ENCODE measurements at regions not wholly inside any gene's neighbourhood (a gene's known extent, or its start where the extent isn't known, plus 50 kb on each side); places are given as distances from the start of the nearest gene placed in this dataset.
"Not testable (repeated sequence)": the region's sequence is repeated elsewhere in the genome, so short reads cannot be mapped to it uniquely, and the experiment has no call there.

DNA sequence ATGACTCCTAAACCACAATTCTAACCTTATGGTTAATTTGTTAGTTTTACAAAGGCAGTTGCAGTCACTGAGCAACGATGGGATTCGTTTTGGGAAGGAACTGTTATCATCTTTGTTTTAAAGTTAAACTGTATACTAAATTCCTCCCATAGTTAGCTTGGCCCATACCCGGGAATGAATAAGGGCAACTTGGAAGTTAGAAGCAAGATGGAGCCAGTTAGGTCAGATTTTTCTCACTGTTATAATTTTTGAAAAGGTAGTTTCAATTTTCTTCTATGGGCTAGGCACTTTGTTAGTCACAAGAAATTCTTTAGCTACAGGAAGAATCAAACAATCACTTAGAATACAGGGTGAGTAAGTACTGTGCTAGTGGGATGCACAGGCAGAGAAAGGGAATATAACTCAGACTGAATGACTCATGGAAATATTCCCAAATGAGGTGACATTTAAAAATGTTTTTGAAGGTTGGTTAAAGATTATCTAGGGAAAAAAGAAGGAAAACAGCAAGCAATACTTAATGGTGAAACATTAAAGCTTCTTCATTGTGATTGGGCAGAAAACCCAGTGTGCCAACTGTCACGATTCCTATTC is 153.6 kb downstream of the MAGEB17 start:
- DNase-seq = no peak

DNA sequence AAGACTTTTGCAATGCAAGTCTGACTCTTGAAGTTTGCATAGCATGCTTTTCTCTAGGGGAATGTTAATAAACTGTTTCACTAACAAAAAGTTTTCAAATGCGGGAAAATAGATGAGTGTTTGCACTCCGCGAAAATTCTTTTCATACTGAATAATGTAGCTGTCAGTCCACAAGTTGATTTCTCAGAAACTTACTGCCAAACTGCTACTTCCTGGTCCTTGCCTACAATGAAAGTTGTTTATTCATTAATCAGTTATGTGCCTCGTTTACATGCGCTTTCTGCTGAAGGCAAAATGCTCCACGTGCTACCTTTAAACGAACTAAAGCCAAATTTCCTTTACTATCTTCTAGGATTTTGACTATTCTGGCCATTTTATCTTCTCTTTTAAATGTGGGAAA is 166.2 kb downstream of the MAGEB17 start:
- DNase-seq = no peak

DNA sequence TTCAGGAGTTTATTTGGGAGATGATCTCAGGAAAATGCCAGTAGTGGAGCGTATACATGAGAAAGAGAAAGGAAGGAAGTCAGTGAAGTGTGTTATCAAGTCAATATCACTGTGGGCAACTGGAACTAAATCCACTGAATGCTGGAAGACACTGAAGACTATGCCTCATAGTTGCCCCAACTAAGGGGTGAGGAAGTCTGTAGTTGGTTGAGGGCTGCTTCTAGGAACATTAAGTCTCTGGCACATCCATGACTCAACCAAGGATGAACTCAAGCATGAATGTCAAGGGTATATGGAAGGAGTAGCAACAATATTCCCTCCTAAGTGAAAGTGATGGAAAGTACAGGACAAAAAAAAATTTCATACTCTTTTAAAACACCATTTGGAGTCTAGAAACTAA is 167.9 kb downstream of the MAGEB17 start:
- no peak for DNase-seq

DNA sequence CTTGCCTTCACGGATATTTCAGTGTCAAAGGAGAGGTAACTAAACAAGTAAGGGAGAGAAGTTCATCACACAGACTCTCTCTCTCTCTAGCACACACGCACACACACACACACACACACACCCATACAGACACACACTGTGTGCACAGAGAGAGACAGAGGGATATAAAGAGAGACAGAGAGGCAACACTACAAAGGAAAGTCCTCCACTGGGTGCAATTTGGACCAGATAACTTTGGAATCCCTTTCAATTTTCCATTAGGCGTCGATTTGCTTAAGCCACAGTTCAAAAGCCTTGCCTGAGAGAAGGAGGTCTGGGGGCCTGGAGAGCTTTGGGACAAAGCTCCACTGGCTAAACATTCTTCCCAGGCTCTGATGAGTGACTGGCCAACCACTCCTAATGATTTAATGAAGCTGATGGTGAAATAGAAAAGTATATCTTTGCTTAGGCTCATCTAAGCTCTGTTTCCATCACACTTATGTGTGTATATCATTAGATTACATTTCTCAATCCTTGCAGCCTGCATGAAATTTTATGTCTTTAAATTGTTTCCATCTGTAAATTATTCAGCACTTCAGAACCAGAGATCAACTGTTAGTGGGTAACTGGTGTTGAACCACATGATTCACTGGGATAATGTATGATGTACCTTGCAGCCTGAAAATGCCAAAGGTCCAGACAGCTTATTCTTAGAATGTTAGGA is 180.8 kb downstream of the MAGEB17 start:
- no peak for DNase-seq

DNA sequence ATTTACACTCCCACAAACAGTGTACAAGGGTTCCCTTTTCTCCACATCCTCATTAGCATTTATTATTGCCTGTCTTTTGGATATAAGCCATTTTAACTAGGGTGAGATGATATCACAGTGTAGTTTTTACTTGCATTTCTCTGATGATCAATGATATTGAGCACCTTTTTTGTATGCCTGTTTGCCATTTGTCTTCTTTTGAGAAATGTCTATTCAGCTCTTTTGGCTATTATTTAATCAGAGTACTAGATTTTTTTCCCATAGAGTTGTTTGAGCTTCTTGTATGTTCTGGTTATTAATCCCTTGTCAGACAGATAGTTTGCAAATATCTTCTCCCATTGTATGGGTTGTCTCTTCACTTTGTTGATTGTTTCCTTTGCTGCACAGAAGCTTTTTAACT is 190.6 kb downstream of the MAGEB17 start:
- DNase-seq = no peak

DNA sequence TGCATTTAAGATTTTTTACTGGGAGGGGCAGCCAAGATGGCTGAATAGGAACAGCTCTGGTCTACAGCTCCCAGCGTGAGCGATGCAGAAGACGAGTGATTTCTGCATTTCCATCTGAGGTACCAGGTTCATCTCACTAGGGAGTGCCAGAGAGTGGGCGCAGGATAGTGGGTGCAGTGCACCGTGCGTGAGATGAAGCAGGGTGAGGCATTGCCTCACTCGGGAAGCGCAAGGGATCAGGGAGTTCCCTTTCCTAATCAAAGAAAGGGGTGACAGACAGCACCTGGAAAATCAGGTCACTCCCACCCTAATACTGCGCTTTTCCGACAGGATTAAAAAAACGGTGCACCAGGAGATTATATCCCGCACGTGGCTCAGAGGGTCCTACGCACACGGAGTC is 192.8 kb downstream of the MAGEB17 start:
- DNase-seq = not testable (repeated sequence)

DNA sequence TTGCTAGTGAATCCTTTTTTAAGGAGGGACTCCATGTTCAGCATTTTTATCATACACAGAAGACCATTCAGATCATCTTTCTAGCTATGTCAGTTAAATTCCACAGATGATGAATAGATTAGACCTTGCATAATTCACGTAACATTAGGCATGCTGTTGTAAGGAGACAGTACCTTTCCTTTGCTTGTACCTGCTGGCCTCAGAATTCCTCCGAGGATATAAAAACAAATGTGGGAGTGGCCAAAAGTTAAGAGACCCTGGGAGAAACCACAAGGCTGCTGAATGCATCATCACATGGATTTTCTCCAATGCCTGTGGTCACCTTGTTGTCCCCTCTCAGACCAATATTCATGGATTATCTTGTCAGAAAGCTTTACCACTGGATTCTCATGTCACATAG is 201.4 kb downstream of the MAGEB17 start:
- DNase-seq = no peak

DNA sequence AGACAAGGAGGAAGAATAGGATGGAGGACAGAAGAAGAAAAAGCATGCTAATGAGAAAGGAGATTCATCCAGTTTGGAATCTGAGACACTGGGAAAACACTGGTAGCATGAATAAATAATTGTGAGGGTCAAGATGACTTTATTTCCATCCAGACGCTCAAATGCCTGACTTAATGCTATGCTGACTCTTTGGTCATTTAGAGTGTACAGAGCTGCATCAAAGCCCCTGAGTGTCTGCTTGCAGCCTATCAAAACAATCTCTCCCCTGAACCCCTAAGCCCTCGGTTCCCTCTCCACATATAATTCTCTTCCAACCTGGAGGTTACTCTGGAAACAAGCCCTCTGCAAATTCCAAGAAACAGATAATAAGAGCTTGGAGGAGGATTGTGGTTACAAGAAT is 208.8 kb downstream of the MAGEB17 start:
- no peak for DNase-seq

DNA sequence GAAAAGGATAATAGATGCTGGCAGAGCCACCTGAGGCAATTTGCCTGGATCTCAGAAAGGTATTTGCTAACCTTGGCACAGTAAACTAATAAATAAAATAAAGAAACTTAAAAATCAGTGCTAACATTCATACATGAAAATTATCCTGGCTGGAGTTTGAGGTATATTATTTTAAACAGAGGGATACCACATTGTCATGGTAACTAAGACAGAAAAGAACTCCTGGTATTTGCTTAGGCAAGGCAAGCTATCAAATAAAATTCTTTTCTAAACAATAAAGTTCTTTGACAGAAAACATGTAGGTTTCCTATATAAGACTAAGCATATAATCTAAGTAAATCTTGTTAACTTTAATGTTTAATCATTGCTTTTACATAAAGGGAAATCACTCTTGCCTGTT is 218.8 kb downstream of the MAGEB17 start:
- DNase-seq = no peak

DNA sequence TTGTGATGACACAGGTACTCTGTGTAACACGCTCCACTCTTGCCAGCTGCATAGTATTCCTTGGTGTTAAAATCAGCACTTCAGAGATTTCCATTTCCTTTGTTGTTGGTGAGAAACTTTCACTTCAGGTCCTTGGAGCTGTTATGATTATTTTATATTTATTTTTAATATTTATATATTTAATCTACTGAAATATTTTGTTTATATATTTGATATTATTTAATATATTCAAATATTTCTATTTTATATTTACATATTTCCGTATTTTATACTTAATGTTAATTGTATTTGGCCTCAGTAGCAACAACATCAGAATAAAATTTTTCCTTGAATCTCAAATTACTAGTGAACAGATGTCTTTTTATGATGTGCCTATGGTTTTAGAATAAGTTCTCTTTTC is 225.3 kb downstream of the MAGEB17 start:
- DNase-seq = no peak

DNA sequence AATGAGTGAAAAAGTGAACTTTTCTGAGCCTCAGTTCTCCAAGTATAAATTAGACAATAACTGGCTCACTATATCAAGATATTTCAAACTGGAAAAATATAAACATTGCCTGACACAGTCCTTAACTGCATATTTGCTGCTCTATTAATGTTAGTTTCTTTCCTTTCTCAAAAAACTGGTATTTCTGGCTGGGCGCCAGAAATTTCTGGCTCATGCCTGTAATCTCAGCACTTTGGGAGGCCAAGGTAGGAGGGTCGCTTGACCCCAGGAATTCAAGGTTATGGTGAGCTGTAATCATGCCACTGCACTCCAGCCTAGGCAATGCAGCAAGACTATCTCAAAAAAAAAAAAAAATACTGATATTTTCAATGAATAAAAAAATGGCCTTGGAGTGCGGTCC is 227.0 kb downstream of the MAGEB17 start:
- no peak for DNase-seq

DNA sequence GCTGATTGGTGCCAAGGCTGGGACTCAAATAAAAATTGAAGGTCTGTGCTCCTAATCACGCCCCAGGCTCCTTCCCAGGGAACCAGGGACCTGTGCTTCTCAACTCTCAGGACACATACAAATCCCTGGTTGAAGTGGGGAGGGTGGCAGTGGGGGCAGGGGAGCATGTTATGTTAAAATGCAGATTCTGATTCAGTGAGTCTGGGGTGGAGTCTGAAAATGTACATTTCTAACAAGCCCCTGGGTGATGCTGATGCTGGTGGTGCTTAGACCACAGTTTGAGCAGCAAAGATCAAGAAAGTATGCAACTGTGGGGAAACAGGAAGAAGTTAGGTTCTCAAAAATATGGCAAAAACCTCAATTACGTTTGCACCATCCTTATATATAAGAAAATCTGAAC is 236.5 kb downstream of the MAGEB17 start:
- DNase-seq = no peak

DNA sequence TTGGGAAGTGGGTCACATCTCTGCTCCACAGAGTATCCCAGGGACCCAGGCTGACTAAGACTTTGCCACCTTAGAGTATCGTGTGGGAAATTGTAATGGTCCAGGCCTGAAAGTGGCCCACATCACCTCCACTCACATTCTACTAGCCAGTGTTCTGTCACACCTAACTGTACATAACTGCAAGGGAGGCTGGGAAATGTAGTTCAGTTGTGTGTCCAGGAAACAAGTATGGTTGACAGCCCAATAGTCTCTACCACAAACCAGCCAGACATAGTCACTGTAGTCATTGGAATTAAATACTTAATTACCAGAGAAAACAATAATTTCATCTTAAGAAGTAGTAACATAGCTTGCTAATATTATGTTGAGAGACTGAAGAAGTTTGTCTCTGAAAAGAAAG is 233.4 kb upstream of the S100G start:
- no peak for DNase-seq

DNA sequence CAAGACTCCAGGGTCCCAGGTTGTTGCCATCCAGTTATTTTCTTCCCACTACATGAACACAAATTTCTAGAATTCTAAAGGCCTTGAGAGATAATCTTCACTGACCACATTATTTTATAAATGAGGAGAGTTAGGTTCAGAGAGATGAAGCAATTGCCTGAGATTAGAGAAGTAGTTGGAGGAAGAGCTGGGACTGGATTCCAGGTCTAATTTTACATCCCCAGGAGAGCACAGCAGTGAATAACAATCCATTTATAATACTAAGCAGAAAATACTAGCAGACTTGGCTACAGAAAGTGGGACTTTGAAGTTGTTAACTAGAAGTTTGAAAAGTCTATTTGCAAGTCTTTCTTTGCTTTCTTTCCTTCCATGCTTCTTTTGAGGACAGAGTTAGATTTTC is 231.3 kb upstream of the S100G start:
- no peak for DNase-seq

DNA sequence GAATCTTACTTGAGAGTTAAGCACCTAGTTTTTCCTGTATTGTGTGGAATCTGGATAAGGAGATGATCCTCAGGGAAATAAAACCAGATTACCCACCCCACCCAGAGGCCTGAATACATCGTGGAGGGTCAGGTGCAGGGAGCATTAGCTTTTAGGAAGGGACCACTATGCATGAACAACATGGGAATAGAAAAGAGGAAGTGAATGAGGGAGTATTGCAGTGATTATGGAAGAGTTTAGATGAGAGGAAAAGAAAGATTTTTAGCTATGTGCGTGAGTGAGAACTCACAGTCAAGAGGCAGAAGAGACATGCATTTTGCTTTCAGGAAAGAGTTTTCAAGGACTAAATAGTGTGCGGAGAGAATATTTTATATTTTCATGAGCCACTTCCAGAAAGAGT is 222.3 kb upstream of the S100G start:
- no peak for DNase-seq

DNA sequence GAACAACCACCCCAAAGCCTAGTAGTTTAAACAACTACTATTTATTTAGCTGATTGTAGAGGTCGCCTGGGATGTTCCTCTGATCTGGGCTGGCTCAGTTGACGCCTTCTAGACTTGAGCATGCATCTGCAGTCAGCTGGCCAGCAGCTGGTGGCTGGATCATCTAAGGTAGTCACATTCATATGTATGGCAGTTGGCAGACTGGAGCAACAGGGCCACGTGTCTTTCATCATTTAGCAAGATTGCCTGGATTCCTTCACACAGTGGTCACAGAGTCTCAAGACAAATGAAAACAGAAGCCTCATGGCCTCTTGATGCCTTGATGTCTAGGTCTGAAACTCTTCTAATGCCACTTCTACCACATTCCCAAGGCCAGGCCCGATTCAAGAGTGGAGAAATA is 220.6 kb upstream of the S100G start:
- DNase-seq = no peak

DNA sequence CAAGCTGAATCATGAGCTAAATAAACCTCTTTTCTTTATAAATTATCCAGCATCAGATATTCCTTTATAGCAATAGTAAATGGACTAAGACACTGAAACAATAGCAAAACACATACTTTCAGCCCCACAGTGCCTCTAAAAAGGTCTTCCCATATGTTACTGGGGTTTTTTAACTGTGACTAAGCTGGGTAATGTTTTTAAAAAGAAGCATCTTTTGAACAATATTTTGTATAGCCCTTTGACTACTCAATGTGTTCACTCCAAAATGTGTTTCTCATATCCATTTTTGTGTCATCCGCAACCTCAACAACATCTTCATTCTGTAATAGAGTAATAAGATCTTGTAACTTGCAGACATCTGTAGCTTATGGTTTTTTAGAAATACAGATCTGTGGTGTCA is 218.7 kb upstream of the S100G start:
- no peak for DNase-seq

DNA sequence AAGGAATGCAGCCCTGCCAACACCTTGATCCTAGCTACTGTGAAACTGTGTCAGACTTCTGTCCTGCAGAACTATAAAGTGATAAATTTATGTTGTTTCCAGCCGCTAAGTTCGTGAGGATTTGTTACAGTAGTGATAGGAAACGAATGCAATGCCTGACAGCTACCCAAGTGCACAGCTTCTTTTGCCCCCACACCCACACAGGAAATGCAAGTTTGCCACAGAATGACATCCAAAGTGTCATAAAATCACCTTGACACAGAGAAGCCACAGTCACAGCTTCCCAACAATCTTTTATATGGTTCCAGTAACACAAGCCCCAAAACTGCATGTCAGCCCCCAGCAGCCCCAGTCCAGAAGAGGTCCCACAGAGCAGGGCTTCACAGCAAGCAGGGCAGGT is 216.9 kb upstream of the S100G start:
- DNase-seq = no peak

DNA sequence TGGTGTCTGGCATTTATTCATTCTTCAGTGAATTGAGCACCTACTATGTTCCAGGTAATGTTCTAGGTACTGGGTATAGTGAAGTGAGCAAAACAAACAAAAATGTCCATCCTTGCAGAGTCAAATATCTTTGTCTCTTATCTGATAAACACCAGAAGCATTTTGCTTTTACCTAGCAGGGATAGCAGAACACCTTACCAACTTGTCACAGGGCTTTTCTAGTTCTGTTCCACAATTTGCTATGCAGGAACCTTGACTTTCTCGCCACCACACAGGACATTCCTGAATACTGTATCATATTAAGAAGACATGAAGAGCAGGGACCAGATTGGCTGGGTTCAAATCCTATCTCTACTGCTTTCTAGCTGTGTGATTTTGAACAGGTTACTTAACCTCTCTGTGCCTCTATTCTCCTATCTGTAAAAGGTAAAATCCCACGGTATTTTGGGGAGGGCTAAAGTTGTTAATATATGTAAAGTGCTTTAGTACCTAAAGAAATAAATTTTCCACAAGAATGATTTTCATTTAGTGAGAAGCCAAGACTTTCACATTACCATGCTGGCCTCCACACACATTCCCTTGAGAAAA is 214.5 kb upstream of the S100G start:
- no peak for DNase-seq

DNA sequence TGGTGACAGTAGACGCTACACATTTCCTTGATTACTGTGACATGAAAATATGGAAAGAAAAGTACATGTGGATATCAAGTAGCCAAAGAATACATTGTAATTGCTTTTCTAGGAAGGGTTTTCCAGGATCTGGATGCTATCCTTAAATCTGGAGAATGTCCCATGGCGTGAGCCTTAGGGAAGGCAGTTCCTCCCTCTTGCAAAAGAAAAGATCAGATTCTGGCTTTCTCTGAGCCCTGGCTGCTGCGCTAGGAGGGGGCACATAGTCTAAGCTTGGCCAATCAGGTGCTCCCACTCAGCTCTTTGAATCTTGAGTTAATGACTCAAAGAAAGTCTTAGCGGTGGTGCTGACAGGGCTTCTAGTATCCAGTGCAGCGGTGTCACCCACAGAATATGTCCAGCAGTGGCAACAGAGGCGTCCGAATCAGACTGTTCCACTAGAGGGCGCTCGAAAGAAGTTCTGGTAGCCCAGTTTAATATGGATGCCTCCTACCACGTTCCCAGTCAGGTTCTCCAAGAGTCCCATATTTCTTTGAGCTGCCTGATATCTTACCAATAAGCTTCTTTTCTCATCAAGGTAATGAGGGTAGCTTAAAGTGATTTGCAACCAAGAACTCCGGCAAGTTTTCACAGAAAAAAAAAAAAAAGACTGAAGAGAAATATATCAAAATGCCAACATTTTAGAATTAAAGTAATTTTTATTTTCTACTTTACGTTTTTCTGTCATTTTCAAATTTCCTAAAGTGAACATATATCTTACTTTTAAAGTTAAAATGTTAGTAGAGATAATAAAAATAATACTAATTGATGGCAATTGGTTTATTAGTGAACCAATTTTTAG is 213.4 kb upstream of the S100G start:
- peak; percentile 22 to 76 for DNase-seq

DNA sequence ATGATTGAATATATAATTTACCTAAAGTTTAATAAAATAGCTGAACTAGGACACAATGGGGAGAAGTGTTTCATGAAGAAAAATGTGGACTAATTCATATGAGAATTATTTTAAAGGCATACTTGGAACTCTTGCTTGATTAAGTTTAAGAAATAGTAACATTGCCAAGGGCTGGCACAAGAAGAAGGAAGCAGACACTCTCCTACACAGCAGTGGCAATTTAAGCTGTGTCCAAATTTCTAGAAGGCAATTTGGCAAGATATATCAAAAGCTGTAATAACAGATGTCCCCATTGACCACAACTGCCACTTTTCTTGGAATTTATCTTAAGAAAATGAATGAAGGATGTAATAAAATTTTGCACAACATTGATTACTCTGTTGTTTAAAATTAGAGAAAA is 209.5 kb upstream of the S100G start:
- DNase-seq = no peak

DNA sequence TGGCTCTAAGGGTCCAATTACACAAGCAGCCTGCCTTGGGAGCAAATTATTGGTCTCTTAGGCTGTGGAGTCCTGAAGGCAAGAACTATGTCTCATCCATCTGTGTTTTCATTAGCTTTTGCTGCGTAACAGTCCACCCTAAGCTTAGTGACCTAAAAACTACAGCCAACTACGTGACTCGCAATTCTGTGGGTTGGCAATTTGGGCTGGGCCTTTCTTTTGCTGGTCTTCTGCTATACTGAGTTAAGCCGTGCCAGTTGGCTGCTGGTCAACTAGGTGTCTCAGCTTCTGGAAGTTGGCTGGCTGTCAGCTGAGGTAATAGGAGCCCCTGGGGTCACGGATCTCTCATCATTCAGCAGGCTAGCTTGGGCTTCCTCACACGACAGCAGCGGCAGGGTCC is 205.6 kb upstream of the S100G start:
- no peak for DNase-seq

DNA sequence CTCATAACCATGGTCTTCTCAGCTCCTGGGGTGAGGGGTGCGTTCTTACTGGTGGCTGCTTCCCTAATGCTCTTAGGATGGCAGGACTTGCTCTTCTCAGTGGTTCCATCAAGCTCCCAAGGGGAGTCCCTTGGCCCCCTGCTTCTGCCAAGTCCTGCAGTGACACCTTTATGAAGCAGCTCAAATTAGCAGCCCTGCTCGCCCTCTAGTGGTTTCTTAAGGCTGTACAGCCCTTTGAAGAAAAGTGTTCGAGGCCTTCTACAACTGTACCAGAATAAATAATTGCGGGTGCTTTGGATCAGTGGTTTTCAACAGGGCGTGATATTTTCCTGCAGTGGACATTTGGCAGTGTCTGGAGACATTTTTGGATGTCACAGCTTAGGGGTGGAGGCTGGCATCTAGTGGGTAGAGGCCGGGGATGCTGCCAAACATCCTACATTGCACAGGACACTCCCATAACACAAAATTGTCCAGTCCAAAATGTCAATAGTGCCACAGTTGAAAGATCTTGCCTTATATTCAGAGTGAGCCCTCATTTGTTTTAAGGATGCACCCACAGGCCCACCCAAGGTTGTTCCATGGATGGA is 204.7 kb upstream of the S100G start:
- peak in 1 of 2 experiments; percentile 5 for DNase-seq

DNA sequence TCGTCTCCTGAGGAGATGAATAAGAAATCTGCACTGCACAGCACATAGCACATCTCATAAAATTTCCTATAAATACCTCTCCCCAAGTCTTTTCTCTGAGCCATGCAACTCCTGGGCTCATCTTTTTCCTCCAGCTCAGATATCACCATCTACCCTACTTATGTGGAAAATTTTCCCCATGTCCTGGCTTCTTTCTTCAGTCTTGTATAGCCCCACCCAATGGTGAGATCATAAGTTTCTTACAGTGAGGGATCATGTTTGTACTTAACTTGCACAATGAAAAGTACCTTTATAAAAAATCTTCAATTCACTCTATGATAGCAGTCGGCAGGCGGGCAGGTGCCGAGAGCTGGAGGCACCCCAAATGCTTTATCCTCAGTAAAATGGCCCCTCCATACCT is 198.6 kb upstream of the S100G start:
- no peak for DNase-seq
